ENCODE measurements at regions not wholly inside any gene's neighbourhood (a gene's known extent, or its start where the extent isn't known, plus 50 kb on each side); places are given as distances from the start of the nearest gene placed in this dataset.
A peak's percentile ranks its signal among the peaks of the same experiment; 100 is the strongest.

DNA sequence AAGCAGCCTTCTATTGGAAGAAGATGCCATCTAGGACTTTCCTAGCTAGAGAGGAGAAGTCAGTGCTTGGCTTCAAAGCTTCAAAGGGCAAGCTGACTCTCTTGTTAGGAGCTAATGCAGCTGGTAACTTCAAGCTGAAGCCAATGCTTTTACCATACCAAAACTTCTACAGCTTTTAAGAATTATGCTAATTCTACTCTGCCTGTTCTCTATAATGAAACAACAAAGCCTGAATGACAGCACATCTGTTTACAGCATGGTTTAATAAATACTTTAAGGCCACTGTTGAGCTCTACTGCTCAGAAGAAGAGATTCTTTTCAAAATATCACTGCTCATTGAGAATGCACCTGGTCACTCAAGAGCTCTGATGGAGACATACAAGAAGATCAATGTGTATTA lies 951.9 kb upstream of the LRRN3 start:
- no peaks in the 10 kb centered on the region for H3K4me1 ChIP-seq
- ATAC-seq: no peak
- DNase-seq: no peak
- intact Hi-C loops (cut with DNase I): no loop called here
- TF ChIP-seq CTCF (IDR thresholded peaks at IDR 0.05): no peak
- H3K27me3 ChIP-seq: no peaks in the 10 kb centered on the region
- H3K4me3 ChIP-seq: no peak overlapping the region
- no peak overlapping the region for H3K27ac ChIP-seq
- H3K36me3 ChIP-seq: no peaks in the 10 kb centered on the region
- no peaks in the 10 kb centered on the region for H3K9me3 ChIP-seq

- no peaks in the 10 kb centered on the region for H3K36me3 ChIP-seq
- TF ChIP-seq CTCF (IDR thresholded peaks at IDR 0.05): no peak
- H3K27ac ChIP-seq: no peak overlapping the region
- no peaks in the 10 kb centered on the region for H3K4me1 ChIP-seq
- H3K9me3 ChIP-seq: peaks cover 0 to 1% of the 10 kb centered on the region in 2 donors
- DNase-seq (no peak), ATAC-seq (no peak)
- H3K27me3 ChIP-seq: no peaks in the 10 kb centered on the region
- intact Hi-C loops (cut with DNase I): no loop called here
- H3K4me3 ChIP-seq: no peak overlapping the region
These were observed 947.9 kb upstream of the LRRN3 start for GRCh38 chr7:110142939-110143526.

DNA sequence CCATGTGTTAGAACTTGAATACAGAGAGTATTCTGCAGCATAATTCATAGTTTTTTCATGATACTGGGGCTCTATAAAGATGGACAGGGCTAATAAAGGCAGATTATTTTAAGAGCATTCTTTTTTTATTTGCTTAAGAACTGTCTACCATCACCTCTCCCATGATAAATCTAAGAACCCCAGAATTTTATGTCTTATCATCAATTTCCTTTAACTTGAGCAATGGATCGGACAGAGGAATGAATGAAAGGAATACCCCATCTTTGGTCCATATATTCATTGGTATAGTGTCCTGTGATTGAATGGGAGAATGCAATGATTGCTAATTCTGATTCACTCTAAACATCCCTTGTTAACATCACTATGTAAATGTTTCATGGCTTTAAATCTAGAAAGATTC lies 946.3 kb upstream of the LRRN3 start:
- no peak for TF ChIP-seq CTCF (IDR thresholded peaks at IDR 0.05)

GRCh38 chr7:110148054-110148453 lies 942.9 kb upstream of the LRRN3 start:
- no peak for TF ChIP-seq CTCF (IDR thresholded peaks at IDR 0.05)
- Histone ChIP-seq H3K4me3 (no peak overlapping the region), H3K27me3 (no peaks in the 10 kb centered on the region), H3K9me3 (peaks cover 0 to 17% of the 10 kb centered on the region in 2 donors), H3K27ac (no peak overlapping the region), H3K36me3 (no peaks in the 10 kb centered on the region), H3K4me1 (no peaks in the 10 kb centered on the region)
- ATAC-seq (no peak), DNase-seq (peak in 1 of 4 donors; percentile 28)
- intact Hi-C loops (cut with DNase I): no loop called here

More for the DNA sequence above, 946.3 kb upstream of the LRRN3 start:
- H3K4me3 ChIP-seq: no peak overlapping the region
- ATAC-seq: no peak
- no peaks in the 10 kb centered on the region for H3K36me3 ChIP-seq
- H3K27me3 ChIP-seq: no peaks in the 10 kb centered on the region
- no peaks in the 10 kb centered on the region for H3K4me1 ChIP-seq
- no peak overlapping the region for H3K27ac ChIP-seq
- no peak for DNase-seq
- peaks cover 0 to 17% of the 10 kb centered on the region in 2 donors for H3K9me3 ChIP-seq
- intact Hi-C loops (cut with DNase I): no loop called here

GRCh38 chr7:110153222-110153621 lies 937.7 kb upstream of the LRRN3 start:
- intact Hi-C loops (cut with DNase I): no loop called here
- no peak for TF ChIP-seq CTCF (IDR thresholded peaks at IDR 0.05)
- no peaks in the 10 kb centered on the region for H3K4me1 ChIP-seq
- H3K27ac ChIP-seq: no peak overlapping the region
- DNase-seq: no peak
- no peak overlapping the region for H3K4me3 ChIP-seq
- H3K9me3 ChIP-seq: peaks cover 0 to 14% of the 10 kb centered on the region in 2 donors
- no peaks in the 10 kb centered on the region for H3K36me3 ChIP-seq
- H3K27me3 ChIP-seq: no peaks in the 10 kb centered on the region
- ATAC-seq: no peak
